ENCODE measurements at regions not wholly inside any gene's neighbourhood (a gene's known extent, or its start where the extent isn't known, plus 50 kb on each side); places are given as distances from the start of the nearest gene placed in this dataset.

GRCh38 chr10:30248728-30249127, 100.3 kb downstream of the MTPAP start:
- TF ChIP-seq CTCF (conservative IDR thresholded peaks at IDR 0.05; ENCODE audit: low read length) (no peak), EZH2phosphoT487 (IDR thresholded peaks at IDR 0.05; ENCODE audit: borderline replicate concordance) (no peak)

Data from Loucy (cell line).